Upper lobe of left lung (tissue), 4 donors: ENCODE measurements at regions not wholly inside any gene's neighbourhood (a gene's known extent, or its start where the extent isn't known, plus 50 kb on each side); places are given as distances from the start of the nearest gene placed in this dataset.

Experiments
- CTCF ChIP-seq, 6 experiments: fragments of 450-650 bp in 4 of 6; fragments of 200-600 bp in 2 of 6; sonication (generic) in 2 of 6; IDR thresholded peaks; one replicate each; pipeline ENCODE4 v1.5.1; 2016 to 2019; ENCODE audit warnings: antibody characterized with exemption in 6 of 6
- EP300 ChIP-seq, 4 donors: sonication (generic); formaldehyde crosslinking; IDR thresholded peaks; one replicate each; pipeline ENCODE4 v1.5.1; 2017; ENCODE audit warnings: antibody characterized with exemption in 4 of 4, control low read depth in 2 of 4
- POLR2A ChIP-seq, 4 donors: fragments of 450-650 bp; IDR thresholded peaks; one replicate each; pipeline ENCODE4 v1.5.1; 2016 to 2017; ENCODE audit warnings: antibody characterized with exemption in 4 of 4, mild to moderate bottlenecking in 2 of 4
- POLR2AphosphoS5 ChIP-seq, 2 donors: sonication (generic); formaldehyde crosslinking; IDR thresholded peaks; one replicate each; pipeline ENCODE4 v1.5.1; 2017; ENCODE audit warnings: antibody characterized with exemption in 2 of 2

- TF ChIP-seq EP300 (IDR thresholded peaks at IDR 0.05) (no peak), CTCF (IDR thresholded peaks at IDR 0.05) (no peak), POLR2AphosphoS5 (IDR thresholded peaks at IDR 0.05) (no peak), POLR2A (IDR thresholded peaks at IDR 0.05) (no peak)
Measured at GRCh38 chr9:113781896-113782295, 94.2 kb upstream of the ZNF618 start.
